ENCODE measurements at regions not wholly inside any gene's neighbourhood (a gene's known extent, or its start where the extent isn't known, plus 50 kb on each side); places are given as distances from the start of the nearest gene placed in this dataset.

DNA sequence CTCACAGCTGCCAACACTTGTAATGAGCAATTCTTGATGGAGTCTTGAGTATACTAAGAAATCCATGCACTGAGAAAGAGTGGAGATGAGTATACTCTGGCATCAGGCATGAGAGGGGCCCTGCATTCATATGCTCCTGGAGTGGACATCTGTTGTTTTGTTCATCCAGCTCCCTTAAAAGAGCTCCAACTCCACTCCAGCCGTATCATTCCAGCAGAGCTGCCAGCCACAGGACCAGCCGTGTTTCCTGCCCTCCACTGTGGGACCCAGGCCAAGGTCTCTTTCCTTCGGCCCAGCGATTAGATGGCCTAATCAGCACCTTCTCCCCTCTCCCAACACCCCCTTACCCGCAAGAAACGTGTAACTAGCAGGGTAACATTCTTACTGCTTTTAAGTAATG is 144.5 kb downstream of the OMA1 start:
- TF ChIP-seq, protein P1, sequence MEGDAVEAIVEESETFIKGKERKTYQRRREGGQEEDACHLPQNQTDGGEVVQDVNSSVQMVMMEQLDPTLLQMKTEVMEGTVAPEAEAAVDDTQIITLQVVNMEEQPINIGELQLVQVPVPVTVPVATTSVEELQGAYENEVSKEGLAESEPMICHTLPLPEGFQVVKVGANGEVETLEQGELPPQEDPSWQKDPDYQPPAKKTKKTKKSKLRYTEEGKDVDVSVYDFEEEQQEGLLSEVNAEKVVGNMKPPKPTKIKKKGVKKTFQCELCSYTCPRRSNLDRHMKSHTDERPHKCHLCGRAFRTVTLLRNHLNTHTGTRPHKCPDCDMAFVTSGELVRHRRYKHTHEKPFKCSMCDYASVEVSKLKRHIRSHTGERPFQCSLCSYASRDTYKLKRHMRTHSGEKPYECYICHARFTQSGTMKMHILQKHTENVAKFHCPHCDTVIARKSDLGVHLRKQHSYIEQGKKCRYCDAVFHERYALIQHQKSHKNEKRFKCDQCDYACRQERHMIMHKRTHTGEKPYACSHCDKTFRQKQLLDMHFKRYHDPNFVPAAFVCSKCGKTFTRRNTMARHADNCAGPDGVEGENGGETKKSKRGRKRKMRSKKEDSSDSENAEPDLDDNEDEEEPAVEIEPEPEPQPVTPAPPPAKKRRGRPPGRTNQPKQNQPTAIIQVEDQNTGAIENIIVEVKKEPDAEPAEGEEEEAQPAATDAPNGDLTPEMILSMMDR (IDR thresholded peaks at IDR 0.05) = no peak
- no peak for TF ChIP-seq POLR2A (IDR thresholded peaks at IDR 0.05)

Data from body of pancreas (tissue), 4 donors.